K562 (cell line): ENCODE measurements at regions not wholly inside any gene's neighbourhood (a gene's known extent, or its start where the extent isn't known, plus 50 kb on each side); places are given as distances from the start of the nearest gene placed in this dataset.

Experiments
- BDP1 ChIP-seq: IDR thresholded peaks from 3 replicates; pipeline ENCODE4 v1.6.1; 2011; ENCODE audit not compliant: insufficient read length, insufficient read depth
- BRCA1 ChIP-seq, 2 experiments: fragments of 450-650 bp in 1 of 2; sonication (generic) in 1 of 2; formaldehyde crosslinking in 1 of 2; IDR thresholded peaks; 2 replicates each; pipeline versions ENCODE4 v1.5.0 to v1.6.1; 2017 to 2020; ENCODE audit warnings: mild to moderate bottlenecking in 1 of 2, missing genetic modification reagents in 1 of 2
- FOXJ3 ChIP-seq: sonication (generic); formaldehyde crosslinking; IDR thresholded peaks from 2 replicates; pipeline ENCODE4 v1.4.0; 2020; ENCODE audit warnings: mild to moderate bottlenecking, missing genetic modification reagents
- HNRNPL ChIP-seq: fragments of 200-400 bp; formaldehyde crosslinking; IDR thresholded peaks from 2 replicates; pipeline ENCODE4 v1.6.1; 2017; ENCODE audit warnings: low read depth, mild to moderate bottlenecking, low read length
- MIER1 ChIP-seq: fragments of 450-650 bp; IDR thresholded peaks from 2 replicates; pipeline ENCODE4 v1.6.1; 2016; ENCODE audit warnings: antibody characterized with exemption, mild to moderate bottlenecking, low read depth
- RFX1 ChIP-seq: fragments of 450-650 bp; IDR thresholded peaks from 2 replicates; pipeline ENCODE4 v1.6.1; 2016; ENCODE audit warnings: mild to moderate bottlenecking, moderate library complexity
- SPI1 ChIP-seq: IDR thresholded peaks from 2 replicates; pipeline ENCODE4 v1.6.1; 2011; ENCODE audit warnings: low read depth, low read length, control low read depth, borderline replicate concordance
- ZBED1 ChIP-seq: IDR thresholded peaks from 2 replicates; pipeline ENCODE4 v1.6.1; 2014
- ZNF23 ChIP-seq: fragments of 250-450 bp; sonication (Bioruptor Pico); IDR thresholded peaks from 2 replicates; pipeline ENCODE4 v1.4.0; 2020; ENCODE audit warnings: mild to moderate bottlenecking
- TF ChIP-seq, protein P1 (sequence below): fragments of 450-650 bp; IDR thresholded peaks from 2 replicates; pipeline ENCODE4 v1.6.1; 2016; ENCODE audit warnings: mild to moderate bottlenecking, moderate library complexity

DNA sequence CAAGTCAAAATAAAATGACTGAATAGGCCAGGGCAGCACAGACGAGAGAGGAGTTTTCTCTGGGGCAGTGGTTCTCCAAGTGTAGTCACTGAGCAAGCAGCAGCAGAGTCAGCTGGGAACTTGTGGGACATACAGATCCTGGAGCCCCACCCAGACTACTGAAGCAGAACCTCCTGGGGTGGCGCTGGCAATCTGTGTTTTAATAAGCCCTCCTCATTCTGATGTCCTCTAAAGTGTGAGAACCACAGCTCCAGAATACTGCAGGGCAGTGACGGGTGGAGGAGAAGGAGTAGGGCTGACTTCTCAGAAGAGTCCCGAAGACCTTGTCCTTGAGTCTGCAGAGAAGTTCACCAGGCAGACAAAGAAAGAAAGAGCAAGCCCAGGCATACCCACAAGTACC, 251.3 kb upstream of the HES1 start (continued):
- TF ChIP-seq, protein P1, sequence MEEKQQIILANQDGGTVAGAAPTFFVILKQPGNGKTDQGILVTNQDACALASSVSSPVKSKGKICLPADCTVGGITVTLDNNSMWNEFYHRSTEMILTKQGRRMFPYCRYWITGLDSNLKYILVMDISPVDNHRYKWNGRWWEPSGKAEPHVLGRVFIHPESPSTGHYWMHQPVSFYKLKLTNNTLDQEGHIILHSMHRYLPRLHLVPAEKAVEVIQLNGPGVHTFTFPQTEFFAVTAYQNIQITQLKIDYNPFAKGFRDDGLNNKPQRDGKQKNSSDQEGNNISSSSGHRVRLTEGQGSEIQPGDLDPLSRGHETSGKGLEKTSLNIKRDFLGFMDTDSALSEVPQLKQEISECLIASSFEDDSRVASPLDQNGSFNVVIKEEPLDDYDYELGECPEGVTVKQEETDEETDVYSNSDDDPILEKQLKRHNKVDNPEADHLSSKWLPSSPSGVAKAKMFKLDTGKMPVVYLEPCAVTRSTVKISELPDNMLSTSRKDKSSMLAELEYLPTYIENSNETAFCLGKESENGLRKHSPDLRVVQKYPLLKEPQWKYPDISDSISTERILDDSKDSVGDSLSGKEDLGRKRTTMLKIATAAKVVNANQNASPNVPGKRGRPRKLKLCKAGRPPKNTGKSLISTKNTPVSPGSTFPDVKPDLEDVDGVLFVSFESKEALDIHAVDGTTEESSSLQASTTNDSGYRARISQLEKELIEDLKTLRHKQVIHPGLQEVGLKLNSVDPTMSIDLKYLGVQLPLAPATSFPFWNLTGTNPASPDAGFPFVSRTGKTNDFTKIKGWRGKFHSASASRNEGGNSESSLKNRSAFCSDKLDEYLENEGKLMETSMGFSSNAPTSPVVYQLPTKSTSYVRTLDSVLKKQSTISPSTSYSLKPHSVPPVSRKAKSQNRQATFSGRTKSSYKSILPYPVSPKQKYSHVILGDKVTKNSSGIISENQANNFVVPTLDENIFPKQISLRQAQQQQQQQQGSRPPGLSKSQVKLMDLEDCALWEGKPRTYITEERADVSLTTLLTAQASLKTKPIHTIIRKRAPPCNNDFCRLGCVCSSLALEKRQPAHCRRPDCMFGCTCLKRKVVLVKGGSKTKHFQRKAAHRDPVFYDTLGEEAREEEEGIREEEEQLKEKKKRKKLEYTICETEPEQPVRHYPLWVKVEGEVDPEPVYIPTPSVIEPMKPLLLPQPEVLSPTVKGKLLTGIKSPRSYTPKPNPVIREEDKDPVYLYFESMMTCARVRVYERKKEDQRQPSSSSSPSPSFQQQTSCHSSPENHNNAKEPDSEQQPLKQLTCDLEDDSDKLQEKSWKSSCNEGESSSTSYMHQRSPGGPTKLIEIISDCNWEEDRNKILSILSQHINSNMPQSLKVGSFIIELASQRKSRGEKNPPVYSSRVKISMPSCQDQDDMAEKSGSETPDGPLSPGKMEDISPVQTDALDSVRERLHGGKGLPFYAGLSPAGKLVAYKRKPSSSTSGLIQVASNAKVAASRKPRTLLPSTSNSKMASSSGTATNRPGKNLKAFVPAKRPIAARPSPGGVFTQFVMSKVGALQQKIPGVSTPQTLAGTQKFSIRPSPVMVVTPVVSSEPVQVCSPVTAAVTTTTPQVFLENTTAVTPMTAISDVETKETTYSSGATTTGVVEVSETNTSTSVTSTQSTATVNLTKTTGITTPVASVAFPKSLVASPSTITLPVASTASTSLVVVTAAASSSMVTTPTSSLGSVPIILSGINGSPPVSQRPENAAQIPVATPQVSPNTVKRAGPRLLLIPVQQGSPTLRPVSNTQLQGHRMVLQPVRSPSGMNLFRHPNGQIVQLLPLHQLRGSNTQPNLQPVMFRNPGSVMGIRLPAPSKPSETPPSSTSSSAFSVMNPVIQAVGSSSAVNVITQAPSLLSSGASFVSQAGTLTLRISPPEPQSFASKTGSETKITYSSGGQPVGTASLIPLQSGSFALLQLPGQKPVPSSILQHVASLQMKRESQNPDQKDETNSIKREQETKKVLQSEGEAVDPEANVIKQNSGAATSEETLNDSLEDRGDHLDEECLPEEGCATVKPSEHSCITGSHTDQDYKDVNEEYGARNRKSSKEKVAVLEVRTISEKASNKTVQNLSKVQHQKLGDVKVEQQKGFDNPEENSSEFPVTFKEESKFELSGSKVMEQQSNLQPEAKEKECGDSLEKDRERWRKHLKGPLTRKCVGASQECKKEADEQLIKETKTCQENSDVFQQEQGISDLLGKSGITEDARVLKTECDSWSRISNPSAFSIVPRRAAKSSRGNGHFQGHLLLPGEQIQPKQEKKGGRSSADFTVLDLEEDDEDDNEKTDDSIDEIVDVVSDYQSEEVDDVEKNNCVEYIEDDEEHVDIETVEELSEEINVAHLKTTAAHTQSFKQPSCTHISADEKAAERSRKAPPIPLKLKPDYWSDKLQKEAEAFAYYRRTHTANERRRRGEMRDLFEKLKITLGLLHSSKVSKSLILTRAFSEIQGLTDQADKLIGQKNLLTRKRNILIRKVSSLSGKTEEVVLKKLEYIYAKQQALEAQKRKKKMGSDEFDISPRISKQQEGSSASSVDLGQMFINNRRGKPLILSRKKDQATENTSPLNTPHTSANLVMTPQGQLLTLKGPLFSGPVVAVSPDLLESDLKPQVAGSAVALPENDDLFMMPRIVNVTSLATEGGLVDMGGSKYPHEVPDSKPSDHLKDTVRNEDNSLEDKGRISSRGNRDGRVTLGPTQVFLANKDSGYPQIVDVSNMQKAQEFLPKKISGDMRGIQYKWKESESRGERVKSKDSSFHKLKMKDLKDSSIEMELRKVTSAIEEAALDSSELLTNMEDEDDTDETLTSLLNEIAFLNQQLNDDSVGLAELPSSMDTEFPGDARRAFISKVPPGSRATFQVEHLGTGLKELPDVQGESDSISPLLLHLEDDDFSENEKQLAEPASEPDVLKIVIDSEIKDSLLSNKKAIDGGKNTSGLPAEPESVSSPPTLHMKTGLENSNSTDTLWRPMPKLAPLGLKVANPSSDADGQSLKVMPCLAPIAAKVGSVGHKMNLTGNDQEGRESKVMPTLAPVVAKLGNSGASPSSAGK: no peak
- no peak for TF ChIP-seq BDP1
- no peak for TF ChIP-seq ZNF23 (CRISPR knock-in tag)
- TF ChIP-seq MIER1: no peak
- no peak for TF ChIP-seq SPI1
- no peak for TF ChIP-seq RFX1
- no peak for TF ChIP-seq HNRNPL
- no peak for TF ChIP-seq BRCA1 (IDR thresholded peaks at IDR 0.05)
- TF ChIP-seq BRCA1 (CRISPR knock-in tag; IDR thresholded peaks at IDR 0.05): no peak
- no peak for TF ChIP-seq FOXJ3 (CRISPR knock-in tag)
- no peak for TF ChIP-seq ZBED1
